IMR-90 (cell line): ENCODE measurements at regions not wholly inside any gene's neighbourhood (a gene's known extent, or its start where the extent isn't known, plus 50 kb on each side); places are given as distances from the start of the nearest gene placed in this dataset.

Experiments
- CTCF ChIP-seq: conservative IDR thresholded peaks from 2 replicates; pipeline ENCODE4 v1.5.1; 2012; ENCODE audit warnings: mild to moderate bottlenecking, low read depth, low read length, improper control_type of control experiment
- FOS ChIP-seq: fragments of 150-350 bp; IDR thresholded peaks from 2 replicates; pipeline ENCODE4 v1.6.1; 2016; ENCODE audit warnings: low read depth, low read length
- POLR2A ChIP-seq: IDR thresholded peaks from 2 replicates; pipeline ENCODE4 v1.6.1; 2012; ENCODE audit warnings: mild to moderate bottlenecking, low read depth, low read length
- RAD21 ChIP-seq: IDR thresholded peaks from 2 replicates; pipeline ENCODE4 v1.6.1; 2012; ENCODE audit warnings: low read length, improper control_type of control experiment
- SMC3 ChIP-seq: fragments of 150-350 bp; IDR thresholded peaks from 2 replicates; pipeline ENCODE4 v1.6.1; 2016; ENCODE audit warnings: low read depth, mild to moderate bottlenecking, antibody characterized with exemption, low read length, moderate library complexity

DNA sequence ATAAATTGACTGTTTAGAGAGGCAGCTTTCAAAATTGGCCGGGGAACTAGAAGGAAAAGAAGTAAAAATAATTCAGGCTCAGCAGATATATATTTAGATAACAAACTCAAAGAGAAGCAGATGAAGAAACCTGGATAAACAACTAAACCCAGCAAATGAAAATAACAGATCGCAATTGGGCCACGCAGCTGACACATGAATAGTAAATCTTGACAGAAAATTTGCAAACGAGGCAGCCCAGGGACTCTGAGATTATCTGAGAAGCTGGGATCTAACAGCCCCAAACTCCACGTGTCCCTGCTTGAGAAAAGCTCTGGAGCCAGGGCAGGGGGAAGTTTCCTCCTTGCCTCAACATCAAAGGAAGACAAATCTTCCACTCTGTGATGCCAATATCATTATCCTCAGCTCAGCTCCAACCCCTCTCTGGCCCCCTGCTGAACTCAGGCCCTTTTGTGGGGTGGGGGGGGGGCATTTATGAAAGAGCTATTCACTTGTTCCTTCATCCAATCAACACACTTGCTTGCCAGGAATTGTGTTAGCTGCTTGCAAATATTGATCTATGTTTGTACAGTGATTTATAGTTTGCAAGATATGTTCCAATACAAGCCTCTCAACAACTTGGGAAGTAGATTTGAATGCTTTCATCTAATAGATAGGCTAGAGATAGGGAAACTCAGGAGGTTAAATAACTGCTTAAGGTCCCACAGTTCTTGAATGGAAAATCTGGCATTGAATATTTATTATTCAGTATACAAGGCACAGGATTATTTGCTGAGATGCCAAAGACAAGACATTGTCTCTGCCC, 72.5 kb upstream of the C11orf87 start:
- TF ChIP-seq RAD21 (no peak), CTCF (no peak), FOS (no peak), POLR2A (no peak), SMC3 (no peak)
